DMS53 (cell line): ENCODE measurements at regions not wholly inside any gene's neighbourhood (a gene's known extent, or its start where the extent isn't known, plus 50 kb on each side); places are given as distances from the start of the nearest gene placed in this dataset.
"Not testable (repeated sequence)": the region's sequence is repeated elsewhere in the genome, so short reads cannot be mapped to it uniquely, and the experiment has no call there.

Source experiments
- DNase-seq: peaks from one replicate; lab custom pipeline; 2025; lab: John Stamatoyannopoulos, UW

DNA sequence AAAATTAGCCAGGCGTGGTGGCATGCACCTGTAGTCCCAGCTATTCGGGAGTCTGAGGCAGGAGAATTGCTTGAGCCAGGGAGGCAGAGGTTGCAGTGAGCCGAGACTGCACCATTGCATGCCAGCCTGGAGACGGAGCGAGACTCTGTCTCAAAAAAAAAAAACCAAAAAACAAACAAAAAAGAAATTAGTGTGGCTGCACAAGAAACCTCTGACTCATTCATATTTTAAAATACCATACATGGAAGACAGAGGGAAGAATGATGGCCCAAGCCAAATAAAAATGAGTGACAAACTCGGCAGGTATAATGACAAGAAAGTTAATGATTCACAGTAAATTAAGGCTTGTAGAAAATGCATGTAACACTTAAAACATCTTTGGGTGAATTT, 875.8 kb downstream of the EPHA4 start:
- no peak for DNase-seq

DNA sequence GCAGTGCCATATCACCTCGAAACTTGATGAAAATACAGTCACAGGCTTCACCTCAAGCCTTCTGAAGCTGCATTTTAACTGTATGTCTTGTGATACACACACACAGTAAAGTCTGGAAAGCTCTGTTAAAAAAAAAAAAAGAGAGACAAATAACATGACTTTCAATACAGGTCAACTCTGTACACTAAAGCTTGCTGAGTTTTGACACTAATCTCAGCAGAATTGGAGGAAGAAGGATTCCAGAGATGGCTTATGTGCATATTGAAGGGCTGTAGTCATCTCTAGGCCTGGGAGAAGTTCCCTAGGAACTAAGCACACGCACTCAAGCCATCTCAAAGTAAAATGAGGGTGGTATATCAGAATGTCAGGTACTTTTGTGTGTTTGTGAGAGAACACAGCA, 875.1 kb downstream of the EPHA4 start:
- DNase-seq = no peak

DNA sequence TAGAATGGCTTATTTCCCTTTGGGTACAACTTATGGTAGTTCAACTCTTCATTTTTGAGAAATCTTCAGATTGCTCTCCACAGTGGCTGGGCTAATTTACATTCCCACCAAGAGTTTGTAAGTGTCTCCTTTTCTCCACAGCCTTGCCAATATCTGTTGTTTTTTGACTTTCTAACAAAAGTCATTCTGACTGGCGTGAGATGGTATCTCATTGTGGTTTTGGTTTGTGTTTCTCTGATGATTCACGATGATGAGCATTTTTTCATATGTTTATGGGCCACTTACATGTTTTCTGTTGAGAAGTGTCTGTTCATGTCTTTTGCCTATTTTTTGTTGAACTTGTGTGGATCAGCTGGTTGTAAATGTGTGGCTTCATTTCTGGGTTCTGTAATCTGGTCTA, 871.0 kb downstream of the EPHA4 start:
- DNase-seq = no peak

DNA sequence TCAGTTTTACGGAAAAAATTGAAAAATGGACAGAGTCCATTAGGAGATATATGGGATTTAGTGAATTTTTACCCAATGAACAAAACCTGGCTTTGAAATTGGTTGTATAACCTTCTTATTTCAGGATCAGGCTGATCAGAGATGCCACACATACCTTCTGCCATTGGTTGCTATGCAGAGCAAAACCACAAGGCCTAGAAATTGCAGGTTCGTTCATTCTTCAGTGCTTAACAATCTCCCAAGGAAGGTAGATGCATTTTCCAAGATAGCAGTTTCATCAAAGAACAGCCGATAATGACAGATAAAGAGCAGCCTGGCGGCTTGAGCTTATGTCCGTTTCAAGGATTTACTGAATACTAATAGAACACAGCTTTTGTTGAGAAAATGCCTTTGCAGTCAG, 868.8 kb downstream of the EPHA4 start:
- DNase-seq = no peak

DNA sequence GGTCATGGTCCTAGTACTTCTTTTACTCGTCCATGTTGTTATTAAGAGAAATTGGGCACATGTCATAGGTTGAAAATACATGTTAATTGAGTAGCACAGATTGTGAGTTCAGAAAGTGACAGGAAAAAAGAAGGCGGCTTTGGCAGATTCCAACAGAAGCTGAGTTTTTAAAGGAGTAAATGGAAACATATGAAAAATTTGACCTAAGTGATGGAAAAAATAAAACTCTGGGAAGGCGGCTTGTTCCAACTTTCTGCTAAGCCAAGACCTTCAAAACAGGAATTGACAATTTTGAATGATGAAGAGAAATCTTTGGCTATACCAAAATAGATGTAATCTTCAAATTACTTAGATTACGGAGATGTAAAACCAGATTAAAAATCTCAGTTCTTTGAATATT, 868.0 kb downstream of the EPHA4 start:
- no peak for DNase-seq

DNA sequence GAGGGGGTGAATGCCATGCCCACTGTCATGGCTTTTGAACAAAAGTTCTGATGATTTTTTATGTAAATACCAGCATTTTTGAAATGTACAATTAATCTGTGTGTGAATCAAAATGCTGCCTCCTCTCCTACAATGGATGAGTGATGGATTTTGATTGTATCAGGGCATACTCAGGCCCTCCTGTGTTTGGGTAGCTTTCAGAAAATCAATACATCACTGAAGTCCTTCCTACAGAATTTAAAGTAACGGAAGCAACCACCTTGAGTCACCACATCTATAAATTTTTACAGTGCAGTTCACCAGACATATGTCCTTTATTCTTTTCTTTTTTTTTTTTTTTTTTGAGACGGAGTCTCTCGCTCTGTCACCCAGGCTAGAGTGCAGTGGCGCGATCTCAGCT, 867.3 kb downstream of the EPHA4 start:
- no peak for DNase-seq

DNA sequence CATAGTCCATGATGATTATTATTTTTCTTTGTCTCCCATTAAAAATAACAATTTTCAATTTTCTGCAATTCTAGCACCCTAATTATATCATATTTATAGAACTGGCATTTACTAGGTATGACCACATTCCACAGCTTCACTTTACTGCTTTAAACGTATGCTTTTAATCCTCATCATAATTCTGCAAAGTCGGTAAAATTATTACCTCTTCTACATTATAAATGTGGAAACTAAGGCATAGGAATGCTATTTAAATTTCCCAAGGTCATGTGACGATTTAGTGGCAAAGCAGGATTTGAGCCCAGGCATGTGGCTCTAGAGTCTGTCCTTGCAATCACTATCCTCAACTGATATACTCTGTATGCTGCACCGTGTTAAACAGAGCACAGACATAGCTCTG, 866.4 kb downstream of the EPHA4 start:
- DNase-seq = no peak

DNA sequence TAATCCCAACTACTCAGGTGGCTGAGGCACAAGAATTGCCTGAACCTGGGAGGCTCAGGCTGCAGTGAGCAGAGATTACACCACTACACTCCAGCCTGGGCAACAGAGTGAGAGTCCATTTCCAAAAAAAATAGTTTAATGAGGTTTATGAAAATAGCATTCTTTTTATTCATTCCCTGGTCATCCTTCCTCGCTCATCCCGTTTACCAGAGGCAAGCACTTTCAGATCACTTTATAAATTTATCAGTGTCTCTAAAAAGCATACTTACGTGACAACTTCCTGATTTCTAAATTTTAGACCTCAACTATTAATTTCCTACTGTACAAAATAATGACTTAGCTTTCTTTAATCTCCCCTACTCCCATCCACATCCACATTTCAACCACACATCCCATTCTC, 864.8 kb downstream of the EPHA4 start:
- no peak for DNase-seq

DNA sequence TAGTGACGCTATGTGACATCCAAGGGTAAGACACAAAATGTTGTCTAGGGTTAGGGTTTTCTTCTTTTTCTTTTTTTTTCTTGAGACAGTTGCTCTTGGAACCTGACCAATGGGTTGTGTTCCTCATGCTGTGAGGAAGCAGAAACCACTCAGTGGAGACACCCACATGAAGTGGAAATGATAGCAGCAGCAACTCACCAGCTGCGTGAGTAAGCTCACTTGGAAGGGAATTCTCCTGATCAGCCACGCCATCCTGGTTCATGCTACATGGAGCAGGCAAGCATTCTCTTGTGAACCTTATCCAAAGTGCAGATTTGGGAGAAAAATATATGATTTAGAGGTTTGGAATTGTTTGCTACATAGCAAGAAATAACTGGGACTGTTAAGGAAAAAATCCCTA, 863.7 kb downstream of the EPHA4 start:
- DNase-seq = no peak

DNA sequence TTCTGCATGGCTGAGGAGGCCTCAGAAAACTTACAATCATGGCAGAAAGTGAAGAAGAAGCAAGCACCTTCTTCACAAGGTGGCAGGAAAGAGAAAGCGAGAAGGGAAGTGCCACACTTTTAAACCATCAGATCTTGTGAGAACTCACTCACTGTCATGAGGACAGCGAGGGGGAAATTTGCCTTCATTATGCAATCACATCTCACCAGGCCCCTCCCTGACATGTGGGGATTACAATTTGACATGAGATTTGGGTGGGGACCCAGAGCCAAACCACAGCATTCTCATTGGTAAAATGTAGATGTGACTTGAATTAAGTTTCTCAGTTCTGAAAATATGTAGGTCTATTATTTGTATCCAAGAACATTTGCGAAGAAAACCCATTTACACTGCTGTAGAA, 854.8 kb downstream of the EPHA4 start:
- DNase-seq = no peak

DNA sequence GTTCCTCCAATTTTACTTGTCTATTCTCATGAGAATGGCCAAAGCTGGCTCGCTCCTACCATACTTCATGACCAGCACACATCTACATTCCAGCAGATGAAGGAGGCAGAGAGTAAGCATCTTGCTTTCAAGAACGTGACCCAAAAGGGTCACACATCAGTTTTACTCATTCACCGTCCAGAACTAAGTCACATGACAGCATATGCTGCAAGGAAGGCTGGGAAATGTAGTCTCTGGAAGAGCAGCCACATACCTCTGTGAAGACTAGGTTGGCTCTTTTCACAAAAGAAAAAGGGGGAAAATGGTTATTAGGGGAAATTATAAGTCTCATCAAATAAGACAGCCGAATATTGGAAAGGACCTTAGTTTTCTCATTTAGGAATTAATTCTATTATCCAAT, 835.3 kb downstream of the EPHA4 start:
- DNase-seq = peak; percentile 7

DNA sequence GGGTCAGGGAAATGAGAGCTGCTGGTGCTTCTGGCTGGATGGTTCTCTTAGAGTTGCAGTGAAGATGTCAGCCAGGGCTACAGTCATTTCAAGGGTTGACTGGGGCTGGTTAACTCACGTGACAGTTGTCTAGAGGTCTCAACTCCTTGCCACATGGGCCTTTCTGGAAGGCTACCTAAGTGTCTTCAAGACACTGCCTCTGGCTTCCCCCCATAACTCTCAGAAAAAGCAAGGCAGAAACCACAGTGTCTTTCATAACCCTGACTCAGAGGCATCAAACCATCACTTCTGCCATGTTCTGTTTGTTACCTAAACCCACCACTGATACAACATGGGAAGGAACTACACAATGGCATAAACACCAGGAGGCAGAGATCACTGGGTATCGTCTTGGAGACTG, 828.9 kb downstream of the EPHA4 start:
- no peak for DNase-seq

DNA sequence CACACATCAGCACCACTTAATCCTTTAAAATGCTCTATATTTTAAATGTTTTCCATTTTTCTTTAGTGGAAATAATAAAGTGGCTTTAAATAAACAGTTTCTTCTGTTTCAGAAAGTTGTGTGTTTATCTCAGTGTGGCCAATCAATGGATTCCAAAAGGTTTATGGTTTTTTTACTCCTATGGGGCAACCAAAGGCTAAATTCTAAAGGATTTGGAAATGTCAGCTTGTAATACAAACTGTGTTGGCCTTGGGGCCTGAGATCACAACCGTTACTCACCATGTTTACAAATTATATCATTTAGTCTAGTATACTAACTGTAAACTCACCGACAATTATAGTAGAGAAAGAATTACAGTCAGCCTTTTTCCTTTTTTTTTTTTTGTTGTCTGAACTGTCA, 827.2 kb downstream of the EPHA4 start:
- DNase-seq = no peak

DNA sequence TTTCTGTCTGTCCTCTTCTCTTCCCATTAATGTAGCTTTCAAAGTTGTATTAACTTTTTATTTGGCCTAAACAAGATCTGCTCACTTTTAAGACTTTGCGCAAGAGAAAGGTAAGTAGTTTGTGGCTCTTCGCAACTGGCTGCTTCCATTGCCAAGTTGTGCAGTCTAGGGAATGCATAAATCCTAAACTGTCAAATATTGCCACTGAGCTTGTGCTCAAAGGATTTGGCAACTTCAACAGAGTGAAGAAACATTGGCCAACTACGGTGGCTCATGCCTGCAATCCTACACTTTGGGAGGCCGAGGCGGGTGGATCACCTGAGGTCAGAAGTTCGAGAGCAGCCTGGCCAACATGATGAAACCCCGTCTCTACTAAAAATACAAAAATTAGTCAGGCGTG, 826.4 kb downstream of the EPHA4 start:
- DNase-seq = no peak

DNA sequence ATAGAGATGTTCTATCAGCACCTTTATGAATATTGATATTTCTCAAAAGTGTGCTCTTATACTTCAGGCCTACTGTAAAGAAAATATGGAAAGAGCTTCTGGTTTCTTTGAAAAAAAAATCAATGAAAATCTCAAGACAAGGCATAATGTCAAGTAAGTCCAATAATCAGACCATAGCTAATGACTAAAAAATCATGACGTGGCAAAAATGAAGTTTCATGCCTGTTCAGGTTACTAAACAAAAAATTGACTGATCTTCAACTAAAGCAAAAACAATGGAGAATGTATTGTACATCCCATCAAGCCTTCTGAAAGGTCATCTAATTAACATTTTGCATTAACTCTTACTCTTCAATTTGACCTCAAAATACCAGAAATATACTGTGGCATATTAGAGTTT, 824.4 kb downstream of the EPHA4 start:
- DNase-seq = no peak

DNA sequence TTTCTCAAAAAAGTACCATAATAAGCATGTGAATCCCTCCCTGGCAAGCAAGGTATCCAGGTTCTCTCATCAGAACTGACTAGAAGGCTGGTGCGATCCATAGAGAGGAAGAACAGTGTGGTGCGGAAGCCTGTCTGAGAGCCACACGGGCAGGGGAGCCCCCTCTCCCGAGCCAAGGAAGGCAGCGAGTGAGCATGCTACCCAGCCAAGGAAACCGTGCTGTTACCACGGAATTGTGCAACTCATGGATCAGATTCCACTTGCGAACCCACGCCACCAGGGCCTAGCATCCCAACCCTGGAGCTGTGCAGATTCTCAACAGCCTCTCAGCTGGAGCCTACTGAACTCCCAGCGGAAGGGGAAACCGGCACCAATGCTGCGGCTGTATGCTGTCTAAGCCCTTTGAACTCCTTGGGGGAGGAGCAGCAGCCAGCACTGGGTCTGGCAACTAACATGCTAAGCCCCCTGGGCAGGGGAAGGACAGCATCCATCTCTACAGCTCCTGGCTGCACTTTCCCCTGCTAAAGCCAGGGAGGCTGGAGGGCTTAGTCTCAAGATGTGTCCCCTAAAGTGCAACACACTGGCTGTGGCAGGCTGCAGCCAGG, 823.1 kb downstream of the EPHA4 start:
- no peak for DNase-seq

DNA sequence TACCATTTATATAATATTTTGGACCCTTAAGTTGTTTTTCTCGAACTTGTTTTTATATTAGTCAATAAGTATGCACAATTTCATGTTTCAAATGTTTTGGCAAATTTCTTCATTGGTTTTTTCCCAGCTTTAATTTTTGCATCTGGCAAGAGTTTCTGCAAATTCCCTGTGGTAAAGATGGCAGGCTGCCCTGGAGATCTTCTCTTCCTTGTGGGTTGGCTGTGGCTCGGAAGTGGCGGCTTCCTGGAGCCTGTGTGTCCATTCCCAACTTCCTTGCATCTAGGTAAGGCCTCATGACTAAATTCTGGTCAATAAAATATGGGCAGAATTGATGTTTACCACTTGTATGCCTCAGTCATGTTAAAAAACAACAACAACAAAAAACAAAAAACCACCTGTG, 818.6 kb downstream of the EPHA4 start:
- no peak for DNase-seq

DNA sequence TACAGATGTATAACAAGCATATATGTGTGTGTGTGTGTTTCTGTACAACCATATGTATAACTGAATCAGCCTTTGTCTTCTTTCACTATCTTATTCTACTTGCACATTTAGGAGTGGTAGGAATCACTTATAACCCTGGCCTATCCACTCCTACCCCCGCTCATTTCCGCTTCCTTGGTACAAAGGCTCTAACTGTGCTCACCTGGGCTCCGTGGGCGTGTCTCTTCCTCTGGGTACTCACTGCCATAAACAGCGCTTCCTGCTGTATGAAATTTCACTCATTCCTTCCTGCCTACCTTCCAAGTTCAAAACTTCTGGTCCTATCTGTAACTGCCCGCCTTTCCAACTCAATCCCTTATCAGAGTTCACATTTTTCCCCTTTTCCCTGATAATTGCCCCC, 815.5 kb downstream of the EPHA4 start:
- DNase-seq = no peak

DNA sequence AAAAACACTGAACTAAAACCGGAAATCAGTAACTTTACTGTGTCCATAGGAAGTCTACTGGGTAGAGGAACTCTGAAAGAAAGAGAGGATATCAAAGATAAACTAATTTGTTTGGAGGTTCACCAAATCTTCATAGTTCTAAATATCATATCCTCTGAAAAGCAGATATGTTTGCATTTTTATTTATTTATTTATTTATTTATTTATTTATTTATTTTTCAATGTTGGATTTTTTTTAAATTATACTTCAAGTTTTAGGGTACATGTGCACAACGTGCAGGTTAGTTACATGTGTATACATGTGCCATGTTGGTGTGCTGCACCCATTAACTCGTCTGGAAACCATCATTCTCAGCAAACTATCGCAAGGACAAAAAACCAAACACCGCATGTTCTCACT, 813.7 kb downstream of the EPHA4 start:
- not testable (repeated sequence) for DNase-seq

DNA sequence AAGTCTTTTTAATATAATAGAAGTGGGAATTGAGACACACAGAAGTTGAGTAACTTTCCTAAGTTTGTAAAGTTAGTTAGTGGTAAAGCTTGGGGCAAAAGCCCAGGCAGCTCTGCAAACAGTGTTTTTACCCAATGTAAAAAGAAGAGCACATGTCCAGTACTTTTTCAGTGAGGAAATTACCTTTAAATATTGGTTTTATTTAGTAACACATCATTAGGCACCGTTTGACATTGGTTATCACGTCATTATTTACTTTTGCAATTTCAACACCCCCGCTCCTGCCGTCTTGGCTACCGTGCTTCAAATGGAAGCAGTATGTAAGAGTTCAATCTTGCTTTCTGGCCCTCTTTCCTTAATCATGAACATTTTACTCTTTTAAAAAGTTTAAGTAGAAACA, 807.9 kb downstream of the EPHA4 start:
- no peak for DNase-seq

DNA sequence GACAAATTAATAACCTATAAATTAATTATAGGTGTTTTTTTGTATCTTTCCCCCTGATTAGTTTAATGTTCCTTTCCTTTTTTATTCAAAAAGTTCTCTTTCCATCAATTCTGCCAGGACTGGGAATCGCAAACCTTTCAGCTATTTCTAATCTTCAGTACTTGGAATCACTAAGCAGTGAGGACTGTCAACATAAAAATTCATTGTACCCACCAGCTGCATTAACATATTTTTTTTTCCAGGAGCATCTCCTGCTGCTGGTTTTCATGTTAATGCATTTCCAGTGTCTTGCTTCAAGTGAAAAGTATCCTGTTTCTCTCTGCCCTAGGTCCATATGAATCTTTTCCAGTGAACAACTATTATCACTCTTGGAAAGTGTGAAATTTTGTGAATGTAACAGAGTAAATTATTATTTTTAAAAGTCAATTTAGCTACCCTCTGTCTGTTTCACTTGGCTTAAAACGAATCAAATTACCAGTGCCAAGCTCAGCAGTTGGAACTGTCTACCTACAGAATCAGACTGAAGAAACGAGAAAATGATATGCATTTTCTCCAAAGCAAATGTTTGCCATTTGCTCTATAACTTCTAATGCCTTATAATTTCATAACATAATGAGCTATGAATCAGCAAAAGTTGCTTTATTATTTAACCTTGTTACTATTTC, 804.4 kb downstream of the EPHA4 start:
- no peak for DNase-seq

DNA sequence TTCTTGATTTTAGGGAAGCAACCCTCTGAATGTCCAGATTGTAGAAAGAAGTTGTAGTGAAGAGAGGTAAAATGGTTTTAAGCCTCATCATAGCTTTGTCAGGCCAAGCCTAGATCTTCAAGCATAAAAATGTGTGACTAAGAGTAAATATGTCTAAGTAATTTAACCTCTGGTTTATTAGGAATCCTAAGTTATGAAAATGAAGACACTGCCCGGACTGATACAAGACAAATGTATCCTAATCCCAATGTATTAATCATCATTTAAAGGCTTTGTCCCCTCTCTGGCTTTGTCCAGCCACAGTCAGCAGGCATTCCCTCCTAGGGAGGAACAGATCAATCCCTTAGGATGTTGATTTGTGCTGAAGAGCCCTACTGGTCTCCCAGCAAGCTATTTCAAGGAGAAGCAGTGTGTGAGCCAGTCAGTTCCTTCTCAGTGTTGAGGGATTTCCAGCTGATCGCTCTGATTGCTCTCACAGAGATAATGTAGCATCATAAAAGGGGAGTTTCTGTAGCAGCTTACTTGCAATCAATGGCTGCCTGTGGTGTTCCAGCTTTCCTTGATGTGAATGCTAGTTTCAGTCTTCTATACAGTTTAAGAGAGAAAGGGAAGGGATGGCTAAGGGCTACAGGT, 796.1 kb downstream of the EPHA4 start:
- no peak for DNase-seq

DNA sequence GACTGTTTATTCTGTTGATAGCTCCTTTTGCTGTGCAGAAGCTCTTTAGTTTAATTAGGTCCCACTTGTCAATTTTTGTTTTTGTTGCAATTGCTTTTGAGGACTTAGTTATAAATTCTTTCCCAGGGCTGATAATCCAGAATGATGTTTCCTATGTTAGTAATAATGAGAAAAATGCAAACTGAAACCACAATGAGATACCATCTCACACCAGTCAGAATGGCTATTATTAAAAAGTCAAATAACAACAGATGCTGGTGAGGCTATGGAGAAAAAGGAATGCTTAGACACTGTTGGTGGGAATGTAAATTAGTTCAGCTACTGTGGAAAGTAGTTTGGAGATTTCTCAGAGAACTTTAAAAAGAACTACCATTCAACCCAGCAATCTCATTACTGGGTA, 793.0 kb downstream of the EPHA4 start:
- not testable (repeated sequence) for DNase-seq

DNA sequence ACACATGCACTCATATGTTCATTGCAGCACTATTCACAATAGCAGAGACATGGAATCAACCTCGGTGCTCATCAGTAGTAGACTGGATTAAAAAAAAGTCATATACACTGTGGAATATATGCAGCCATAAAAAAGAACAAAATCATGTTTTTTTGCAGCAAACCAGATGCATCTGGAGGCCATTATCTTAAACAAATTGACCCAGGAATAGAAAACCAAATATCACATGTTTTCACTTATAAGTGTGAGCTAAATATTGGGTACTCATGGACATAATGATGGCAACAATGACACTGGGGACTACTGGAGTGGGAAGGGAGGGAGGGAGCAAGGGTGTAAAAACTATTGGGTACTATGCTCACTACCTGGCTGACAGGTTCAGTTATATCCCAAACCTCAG, 792.6 kb downstream of the EPHA4 start:
- no peak for DNase-seq
